GM23338 (cell line): ENCODE measurements at regions not wholly inside any gene's neighbourhood (a gene's known extent, or its start where the extent isn't known, plus 50 kb on each side); places are given as distances from the start of the nearest gene placed in this dataset.

Experiments used
- CREB1 ChIP-seq: fragments of 250-450 bp; sonication (Bioruptor Pico); IDR thresholded peaks from 2 replicates; pipeline ENCODE4 v1.5.0; 2020; ENCODE audit warnings: low read depth, mild to moderate bottlenecking, moderate library complexity
- CTCF ChIP-seq, 2 experiments: fragments of 200-600 bp in 1 of 2; sonication (generic) in 1 of 2; conservative IDR thresholded peaks; 2 replicates each; pipeline versions ENCODE4 v1.5.1 to v1.6.1; 2016 to 2017; ENCODE audit warnings: antibody characterized with exemption in 2 of 2, low read depth in 2 of 2, mild to moderate bottlenecking in 2 of 2, moderate library complexity in 1 of 2
- ETS1 ChIP-seq: IDR thresholded peaks from 2 replicates; pipeline ENCODE4 v1.6.1; 2016; ENCODE audit warnings: antibody characterized with exemption
- EZH2 ChIP-seq: fragments of 200-600 bp; sonication (generic); IDR thresholded peaks from one replicate; pipeline ENCODE4 v1.8.0; 2017; ENCODE audit warnings: antibody characterized with exemption, mild to moderate bottlenecking, low read depth; ENCODE audit not compliant: unreplicated experiment
- EZH2phosphoT487 ChIP-seq: fragments of 200-600 bp; sonication (generic); IDR thresholded peaks from one replicate; pipeline ENCODE4 v1.8.1; 2018; ENCODE audit warnings: antibody characterized with exemption; ENCODE audit not compliant: unreplicated experiment
- JUNB ChIP-seq: IDR thresholded peaks from one replicate; pipeline ENCODE4 v1.6.1; 2016; ENCODE audit warnings: antibody characterized with exemption; ENCODE audit not compliant: unreplicated experiment
- NANOG ChIP-seq: IDR thresholded peaks from 2 replicates; pipeline ENCODE4 v1.6.1; 2016; ENCODE audit warnings: antibody characterized with exemption, borderline replicate concordance
- POLR2AphosphoS5 ChIP-seq: IDR thresholded peaks from 2 replicates; pipeline ENCODE4 v1.6.1; 2016; ENCODE audit warnings: antibody characterized with exemption, low read depth
- REST ChIP-seq: IDR thresholded peaks from one replicate; pipeline ENCODE4 v1.6.1; 2018; ENCODE audit warnings: antibody characterized with exemption; ENCODE audit not compliant: unreplicated experiment
- ZNF114 ChIP-seq: fragments of 250-450 bp; sonication (Bioruptor Pico); IDR thresholded peaks from 2 replicates; pipeline ENCODE4 v1.5.0; 2020; ENCODE audit warnings: mild to moderate bottlenecking, moderate library complexity

GRCh38 chr9:102106439-102106838, 368.0 kb upstream of the GRIN3A start:
- no peak for TF ChIP-seq CTCF (conservative IDR thresholded peaks at IDR 0.05; ENCODE audit: low read depth in 2 of 2)
- TF ChIP-seq JUNB, result no peak
- no peak for TF ChIP-seq POLR2AphosphoS5
- no peak for TF ChIP-seq EZH2
- no peak for TF ChIP-seq EZH2phosphoT487
- TF ChIP-seq ETS1, result no peak
- TF ChIP-seq CREB1 (CRISPR knock-in tag), result no peak
- no peak for TF ChIP-seq NANOG
- TF ChIP-seq REST, result no peak
- no peak for TF ChIP-seq ZNF114 (CRISPR knock-in tag)
